HuH-7 (cell line): ENCODE measurements at regions not wholly inside any gene's neighbourhood (a gene's known extent, or its start where the extent isn't known, plus 50 kb on each side); places are given as distances from the start of the nearest gene placed in this dataset.

Source experiments
- DNase-seq: peaks from one replicate; pipeline ENCODE4 v3.0.0; 2011; ENCODE audit warnings: low spot score

- DNase-seq = no peak
Observed at GRCh38 chr20:17017232-17017631, 209.6 kb upstream of the PCSK2 start.

GRCh38 chr20:17021481-17021880, 205.4 kb upstream of the PCSK2 start:
- no peak for DNase-seq

GRCh38 chr20:17023036-17023435, 203.8 kb upstream of the PCSK2 start:
- no peak for DNase-seq

GRCh38 chr20:17023806-17024205, 203.0 kb upstream of the PCSK2 start:
- no peak for DNase-seq

- DNase-seq = no peak
Observed at GRCh38 chr20:17024513-17025119, 202.2 kb upstream of the PCSK2 start.

- no peak for DNase-seq
Observed at GRCh38 chr20:17026346-17026745, 200.5 kb upstream of the PCSK2 start.

GRCh38 chr20:17029698-17030097, 197.1 kb upstream of the PCSK2 start:
- DNase-seq = no peak

- no peak for DNase-seq
Observed at GRCh38 chr20:17036541-17036940, 190.3 kb upstream of the PCSK2 start.

GRCh38 chr20:17042122-17042521, 184.7 kb upstream of the PCSK2 start:
- no peak for DNase-seq

GRCh38 chr20:17043323-17043722, 183.5 kb upstream of the PCSK2 start:
- no peak for DNase-seq

- DNase-seq = no peak
Observed at GRCh38 chr20:17044891-17045290, 181.9 kb upstream of the PCSK2 start.

GRCh38 chr20:17059465-17059864, 167.4 kb upstream of the PCSK2 start:
- no peak for DNase-seq

GRCh38 chr20:17061715-17062114, 165.1 kb upstream of the PCSK2 start:
- no peak for DNase-seq

- DNase-seq = no peak
Observed at GRCh38 chr20:17062712-17063111, 164.1 kb upstream of the PCSK2 start.

GRCh38 chr20:17066902-17067301, 159.9 kb upstream of the PCSK2 start:
- no peak for DNase-seq

GRCh38 chr20:17068084-17068711, 158.6 kb upstream of the PCSK2 start:
- no peak for DNase-seq

GRCh38 chr20:17077030-17077429, 149.8 kb upstream of the PCSK2 start:
- DNase-seq = no peak

GRCh38 chr20:17083738-17084137, 143.1 kb upstream of the PCSK2 start:
- DNase-seq = peak; percentile 12

GRCh38 chr20:17084909-17085308, 141.9 kb upstream of the PCSK2 start:
- no peak for DNase-seq

GRCh38 chr20:17093782-17094181, 133.1 kb upstream of the PCSK2 start:
- no peak for DNase-seq

GRCh38 chr20:17097603-17098002, 129.2 kb upstream of the PCSK2 start:
- DNase-seq = no peak

- DNase-seq = no peak
Observed at GRCh38 chr20:17100506-17100905, 126.3 kb upstream of the PCSK2 start.

GRCh38 chr20:17107127-17107526, 119.7 kb upstream of the PCSK2 start:
- no peak for DNase-seq

- DNase-seq = no peak
Observed at GRCh38 chr20:17108896-17109295, 117.9 kb upstream of the PCSK2 start.
